Thyroid gland (tissue), 4 donors: ENCODE measurements at regions not wholly inside any gene's neighbourhood (a gene's known extent, or its start where the extent isn't known, plus 50 kb on each side); places are given as distances from the start of the nearest gene placed in this dataset.

Source experiments
- CTCF ChIP-seq, 6 experiments: fragments of 200-600 bp in 3 of 6; fragments of 450-650 bp in 3 of 6; sonication (generic) in 3 of 6; IDR thresholded peaks; one replicate each; pipeline ENCODE4 v1.5.1; 2016 to 2019; ENCODE audit warnings: antibody characterized with exemption in 6 of 6, mild to moderate bottlenecking in 2 of 6, inconsistent platforms in 1 of 6, moderate library complexity in 1 of 6
- POLR2A ChIP-seq, 2 donors: fragments of 450-650 bp; IDR thresholded peaks; one replicate each; pipeline ENCODE4 v1.6.1; 2017; ENCODE audit warnings: antibody characterized with exemption in 2 of 2, mild to moderate bottlenecking in 2 of 2, moderate library complexity in 1 of 2

DNA sequence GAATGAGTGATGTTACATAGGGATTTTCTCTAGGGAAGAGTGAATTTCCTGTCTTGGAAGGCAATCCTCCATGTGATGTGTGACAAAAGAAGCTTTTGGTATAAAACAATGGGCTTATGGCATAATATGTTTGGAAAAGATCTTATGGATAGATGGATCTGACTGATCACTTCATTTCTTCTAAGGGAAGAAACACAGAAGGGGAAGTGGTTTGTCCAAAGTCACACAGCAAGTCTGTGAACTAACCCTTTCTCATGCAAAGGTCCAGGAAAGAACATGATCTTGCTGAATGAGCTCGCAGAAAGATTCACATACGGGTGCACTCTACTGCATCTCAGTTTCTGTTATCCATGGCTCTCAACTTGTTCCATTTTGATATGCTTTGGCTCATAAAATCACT lies 575.9 kb upstream of the JAG1 start:
- no peak for TF ChIP-seq CTCF (IDR thresholded peaks at IDR 0.05)
- TF ChIP-seq POLR2A (IDR thresholded peaks at IDR 0.05) = no peak
